HG03175 (cell line): ENCODE measurements at regions not wholly inside any gene's neighbourhood (a gene's known extent, or its start where the extent isn't known, plus 50 kb on each side); places are given as distances from the start of the nearest gene placed in this dataset.
"Not testable (repeated sequence)": the region's sequence is repeated elsewhere in the genome, so short reads cannot be mapped to it uniquely, and the experiment has no call there.

Experiments
- ATAC-seq: cut with Tn5 transposase; IDR thresholded peaks from one replicate; pipeline ENCODE4 v1.9.1; 2021; ENCODE audit warnings: mild to moderate bottlenecking, moderate library complexity; ENCODE audit not compliant: unreplicated experiment

GRCh38 chr4:115194612-115195011 is 81.2 kb upstream of the NDST4 start:
- not testable (repeated sequence) for ATAC-seq

- ATAC-seq, result no peak
Observed at GRCh38 chr4:115190529-115190928, 77.1 kb upstream of the NDST4 start.

- no peak for ATAC-seq
Observed at GRCh38 chr4:115187136-115187535, 73.7 kb upstream of the NDST4 start.

GRCh38 chr4:115179438-115180062 is 66.1 kb upstream of the NDST4 start:
- not testable (repeated sequence) for ATAC-seq

- not testable (repeated sequence) for ATAC-seq
Observed at GRCh38 chr4:115178687-115179086, 65.3 kb upstream of the NDST4 start.

- no peak for ATAC-seq
Observed at GRCh38 chr4:115171220-115171619, 57.8 kb upstream of the NDST4 start.

GRCh38 chr4:115165503-115165902 is 52.1 kb upstream of the NDST4 start:
- no peak for ATAC-seq
